GM23338 (cell line): ENCODE measurements at regions not wholly inside any gene's neighbourhood (a gene's known extent, or its start where the extent isn't known, plus 50 kb on each side); places are given as distances from the start of the nearest gene placed in this dataset.

Source experiments
- ATAC-seq: fragments of 200-7000 bp; cut with Tn5 transposase; 3 replicates; pipeline ENCODE4 v1.9.1; 2020
- DNase-seq: peaks from one replicate; pipeline ENCODE4 v3.0.0-alpha.2; 2015; ENCODE audit warnings: low spot score
- H2AFZ ChIP-seq: fragments of 200-600 bp; sonication (generic); 2 replicates; pipeline ENCODE4 v1.8.0; 2016; ENCODE audit warnings: antibody characterized with exemption, mild to moderate bottlenecking, moderate library complexity
- H3F3A ChIP-seq: fragments of 200-600 bp; sonication (generic); replicated peaks from 2 replicates; pipeline ENCODE4 v1.8.0; 2017; ENCODE audit warnings: antibody characterized with exemption, mixed run types, low read depth
- H3K27ac ChIP-seq: fragments of 200-600 bp; sonication (generic); 2 replicates; pipeline ENCODE4 v1.6.1; 2016; ENCODE audit warnings: low read depth
- H3K27me3 ChIP-seq: fragments of 200-600 bp; sonication (generic); 2 replicates; pipeline ENCODE4 v1.8.0; 2016; ENCODE audit warnings: mild to moderate bottlenecking, mixed run types, moderate library complexity; ENCODE audit not compliant: insufficient read depth
- H3K36me3 ChIP-seq: fragments of 200-600 bp; sonication (generic); 2 replicates; pipeline ENCODE4 v1.8.0; 2016; ENCODE audit warnings: mild to moderate bottlenecking; ENCODE audit not compliant: insufficient read depth
- H3K4me1 ChIP-seq: fragments of 200-600 bp; sonication (generic); 2 replicates; pipeline ENCODE4 v1.8.0; 2016; ENCODE audit warnings: mild to moderate bottlenecking, moderate library complexity; ENCODE audit not compliant: insufficient read depth
- H3K4me2 ChIP-seq: fragments of 200-600 bp; sonication (generic); 2 replicates; pipeline ENCODE4 v1.7.1; 2017; ENCODE audit warnings: mixed run types
- H3K4me3 ChIP-seq: fragments of 200-600 bp; sonication (generic); 2 replicates; pipeline ENCODE4 v1.6.1; 2016; ENCODE audit warnings: mixed run types
- H3K79me2 ChIP-seq: fragments of 200-600 bp; sonication (generic); replicated peaks from 2 replicates; pipeline ENCODE4 v1.8.0; 2017; ENCODE audit warnings: mild to moderate bottlenecking; ENCODE audit not compliant: insufficient read depth
- H3K9me2 ChIP-seq: fragments of 200-600 bp; sonication (generic); 2 replicates; pipeline ENCODE4 v1.8.0; 2017; ENCODE audit not compliant: insufficient read depth
- H4K20me1 ChIP-seq: fragments of 200-600 bp; sonication (generic); replicated peaks from 2 replicates; pipeline ENCODE4 v1.8.0; 2017; ENCODE audit warnings: mild to moderate bottlenecking; ENCODE audit not compliant: insufficient read depth
- H3K27ac Mint-ChIP-seq: 2 replicates; pipeline ENCODE4 v1.8.0; 2020; ENCODE audit warnings: inconsistent platforms, mild to moderate bottlenecking, moderate library complexity, mixed read lengths
- H3K27me3 Mint-ChIP-seq: 3 replicates; pipeline ENCODE4 v1.8.0; 2022; ENCODE audit warnings: low read depth, mild to moderate bottlenecking, moderate library complexity, mixed read lengths, inconsistent platforms; ENCODE audit not compliant: insufficient read depth, poor library complexity
- H3K36me3 Mint-ChIP-seq: 3 replicates; pipeline ENCODE4 v1.8.0; 2021; ENCODE audit warnings: low read depth, mild to moderate bottlenecking, inconsistent platforms, moderate library complexity, mixed read lengths
- H3K4me1 Mint-ChIP-seq: 3 replicates; pipeline ENCODE4 v1.8.0; 2020; ENCODE audit warnings: mild to moderate bottlenecking, inconsistent platforms, mixed read lengths
- H3K4me3 Mint-ChIP-seq: 3 replicates; pipeline ENCODE4 v1.8.0; 2021; ENCODE audit warnings: moderate library complexity, mild to moderate bottlenecking, inconsistent platforms, mixed read lengths
- H3K9me3 Mint-ChIP-seq: 3 replicates; pipeline ENCODE4 v1.8.0; 2020; ENCODE audit warnings: moderate library complexity, mild to moderate bottlenecking, inconsistent platforms, mixed read lengths
- EZH2 ChIP-seq: fragments of 200-600 bp; sonication (generic); IDR thresholded peaks from one replicate; pipeline ENCODE4 v1.8.0; 2017; ENCODE audit warnings: antibody characterized with exemption, mild to moderate bottlenecking, low read depth; ENCODE audit not compliant: unreplicated experiment
- EZH2phosphoT487 ChIP-seq: fragments of 200-600 bp; sonication (generic); IDR thresholded peaks from one replicate; pipeline ENCODE4 v1.8.1; 2018; ENCODE audit warnings: antibody characterized with exemption; ENCODE audit not compliant: unreplicated experiment
- NANOG ChIP-seq: IDR thresholded peaks from 2 replicates; pipeline ENCODE4 v1.6.1; 2016; ENCODE audit warnings: antibody characterized with exemption, borderline replicate concordance
- POLR2AphosphoS5 ChIP-seq: IDR thresholded peaks from 2 replicates; pipeline ENCODE4 v1.6.1; 2016; ENCODE audit warnings: antibody characterized with exemption, low read depth
- STAT1 ChIP-seq: IDR thresholded peaks from one replicate; pipeline ENCODE4 v1.6.1; 2016; ENCODE audit warnings: antibody characterized with exemption; ENCODE audit not compliant: unreplicated experiment
- ZNF114 ChIP-seq: fragments of 250-450 bp; sonication (Bioruptor Pico); IDR thresholded peaks from 2 replicates; pipeline ENCODE4 v1.5.0; 2020; ENCODE audit warnings: mild to moderate bottlenecking, moderate library complexity
- ZNF331 ChIP-seq: fragments of 250-450 bp; sonication (Bioruptor Pico); IDR thresholded peaks from 2 replicates; pipeline ENCODE4 v1.5.0; 2020; ENCODE audit warnings: low read depth, mild to moderate bottlenecking, moderate library complexity
- TF ChIP-seq, protein P1 (sequence below): IDR thresholded peaks from one replicate; pipeline ENCODE4 v1.6.1; 2018; ENCODE audit warnings: antibody characterized with exemption; ENCODE audit not compliant: unreplicated experiment
- TF ChIP-seq, protein P2 (sequence below): IDR thresholded peaks from 2 replicates; pipeline ENCODE4 v1.6.1; 2016; ENCODE audit warnings: antibody characterized with exemption
- TF ChIP-seq, protein P3 (sequence below), 2 experiments: fragments of 200-600 bp in 1 of 2; sonication (generic) in 1 of 2; conservative IDR thresholded peaks; 2 replicates each; pipeline versions ENCODE4 v1.5.1 to v1.6.1; 2016 to 2017; ENCODE audit warnings: antibody characterized with exemption in 2 of 2, low read depth in 2 of 2, mild to moderate bottlenecking in 2 of 2, moderate library complexity in 1 of 2

DNA sequence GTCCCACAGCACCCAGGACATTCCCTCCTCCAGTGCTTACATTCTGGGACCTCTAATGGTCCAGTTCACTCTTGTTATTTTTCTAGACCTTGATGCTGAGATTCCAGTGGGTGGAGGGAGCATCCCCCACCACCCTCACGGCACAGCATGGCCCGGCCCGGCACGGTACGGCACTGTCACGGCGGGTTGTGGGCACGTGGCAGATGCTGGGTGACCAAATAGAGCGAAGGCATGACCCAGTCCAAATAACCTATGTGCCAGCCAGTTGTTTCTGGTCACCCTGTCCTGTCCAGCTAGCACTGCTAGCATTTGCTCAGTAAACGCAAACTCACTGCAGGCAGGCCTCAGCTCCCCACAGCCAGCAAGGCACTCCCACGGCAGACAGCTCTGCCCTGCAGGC is 204.7 kb downstream of the ENGASE start (continued):
- TF ChIP-seq EZH2 (no peak), NANOG (no peak), STAT1 (no peak), EZH2phosphoT487 (no peak)
- TF ChIP-seq, protein P1, sequence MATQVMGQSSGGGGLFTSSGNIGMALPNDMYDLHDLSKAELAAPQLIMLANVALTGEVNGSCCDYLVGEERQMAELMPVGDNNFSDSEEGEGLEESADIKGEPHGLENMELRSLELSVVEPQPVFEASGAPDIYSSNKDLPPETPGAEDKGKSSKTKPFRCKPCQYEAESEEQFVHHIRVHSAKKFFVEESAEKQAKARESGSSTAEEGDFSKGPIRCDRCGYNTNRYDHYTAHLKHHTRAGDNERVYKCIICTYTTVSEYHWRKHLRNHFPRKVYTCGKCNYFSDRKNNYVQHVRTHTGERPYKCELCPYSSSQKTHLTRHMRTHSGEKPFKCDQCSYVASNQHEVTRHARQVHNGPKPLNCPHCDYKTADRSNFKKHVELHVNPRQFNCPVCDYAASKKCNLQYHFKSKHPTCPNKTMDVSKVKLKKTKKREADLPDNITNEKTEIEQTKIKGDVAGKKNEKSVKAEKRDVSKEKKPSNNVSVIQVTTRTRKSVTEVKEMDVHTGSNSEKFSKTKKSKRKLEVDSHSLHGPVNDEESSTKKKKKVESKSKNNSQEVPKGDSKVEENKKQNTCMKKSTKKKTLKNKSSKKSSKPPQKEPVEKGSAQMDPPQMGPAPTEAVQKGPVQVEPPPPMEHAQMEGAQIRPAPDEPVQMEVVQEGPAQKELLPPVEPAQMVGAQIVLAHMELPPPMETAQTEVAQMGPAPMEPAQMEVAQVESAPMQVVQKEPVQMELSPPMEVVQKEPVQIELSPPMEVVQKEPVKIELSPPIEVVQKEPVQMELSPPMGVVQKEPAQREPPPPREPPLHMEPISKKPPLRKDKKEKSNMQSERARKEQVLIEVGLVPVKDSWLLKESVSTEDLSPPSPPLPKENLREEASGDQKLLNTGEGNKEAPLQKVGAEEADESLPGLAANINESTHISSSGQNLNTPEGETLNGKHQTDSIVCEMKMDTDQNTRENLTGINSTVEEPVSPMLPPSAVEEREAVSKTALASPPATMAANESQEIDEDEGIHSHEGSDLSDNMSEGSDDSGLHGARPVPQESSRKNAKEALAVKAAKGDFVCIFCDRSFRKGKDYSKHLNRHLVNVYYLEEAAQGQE = no peak

DNA sequence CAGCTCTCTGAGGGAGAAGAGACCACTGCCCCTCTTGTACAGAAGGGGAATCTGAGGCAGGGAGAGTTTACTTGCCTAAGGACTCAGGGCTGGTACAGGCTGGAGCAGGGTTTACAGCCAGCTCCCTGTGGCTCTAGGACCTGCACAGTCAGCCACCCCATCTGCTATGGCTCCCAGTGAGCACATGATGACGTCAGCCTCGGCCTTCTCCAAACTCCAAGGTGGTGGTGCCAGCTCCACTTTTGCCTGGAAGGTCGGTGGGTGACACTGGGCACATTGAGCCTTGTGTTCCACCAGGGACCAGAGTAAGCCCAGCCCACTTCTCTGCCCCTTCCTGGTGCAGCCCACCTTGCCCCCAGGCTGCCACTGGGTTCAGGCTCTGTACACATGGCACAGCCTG is 202.2 kb downstream of the ENGASE start:
- no peak overlapping the region for H3K4me2 ChIP-seq
- Mint-ChIP-seq H3K27ac (no peak overlapping the region), H3K4me3 (no peak overlapping the region), H3K4me1 (peaks cover 21% of the 10 kb centered on the region), H3K9me3 (no peaks in the 10 kb centered on the region), H3K27me3 (peaks cover 20% of the 10 kb centered on the region), H3K36me3 (no peaks in the 10 kb centered on the region)
- H2AFZ ChIP-seq = no peak overlapping the region
- no peak for DNase-seq
- no peaks in the 10 kb centered on the region for H3K79me2 ChIP-seq
- H3K27ac ChIP-seq = no peak overlapping the region
- ATAC-seq = no peak
- no peak overlapping the region for H3K4me3 ChIP-seq
- H3K9me2 ChIP-seq = no peaks in the 10 kb centered on the region
- H3K36me3 ChIP-seq = no peaks in the 10 kb centered on the region
- TF ChIP-seq, protein P2, sequence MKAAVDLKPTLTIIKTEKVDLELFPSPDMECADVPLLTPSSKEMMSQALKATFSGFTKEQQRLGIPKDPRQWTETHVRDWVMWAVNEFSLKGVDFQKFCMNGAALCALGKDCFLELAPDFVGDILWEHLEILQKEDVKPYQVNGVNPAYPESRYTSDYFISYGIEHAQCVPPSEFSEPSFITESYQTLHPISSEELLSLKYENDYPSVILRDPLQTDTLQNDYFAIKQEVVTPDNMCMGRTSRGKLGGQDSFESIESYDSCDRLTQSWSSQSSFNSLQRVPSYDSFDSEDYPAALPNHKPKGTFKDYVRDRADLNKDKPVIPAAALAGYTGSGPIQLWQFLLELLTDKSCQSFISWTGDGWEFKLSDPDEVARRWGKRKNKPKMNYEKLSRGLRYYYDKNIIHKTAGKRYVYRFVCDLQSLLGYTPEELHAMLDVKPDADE = no peak
- TF ChIP-seq ZNF114 (CRISPR knock-in tag) = no peak
- TF ChIP-seq, protein P3, sequence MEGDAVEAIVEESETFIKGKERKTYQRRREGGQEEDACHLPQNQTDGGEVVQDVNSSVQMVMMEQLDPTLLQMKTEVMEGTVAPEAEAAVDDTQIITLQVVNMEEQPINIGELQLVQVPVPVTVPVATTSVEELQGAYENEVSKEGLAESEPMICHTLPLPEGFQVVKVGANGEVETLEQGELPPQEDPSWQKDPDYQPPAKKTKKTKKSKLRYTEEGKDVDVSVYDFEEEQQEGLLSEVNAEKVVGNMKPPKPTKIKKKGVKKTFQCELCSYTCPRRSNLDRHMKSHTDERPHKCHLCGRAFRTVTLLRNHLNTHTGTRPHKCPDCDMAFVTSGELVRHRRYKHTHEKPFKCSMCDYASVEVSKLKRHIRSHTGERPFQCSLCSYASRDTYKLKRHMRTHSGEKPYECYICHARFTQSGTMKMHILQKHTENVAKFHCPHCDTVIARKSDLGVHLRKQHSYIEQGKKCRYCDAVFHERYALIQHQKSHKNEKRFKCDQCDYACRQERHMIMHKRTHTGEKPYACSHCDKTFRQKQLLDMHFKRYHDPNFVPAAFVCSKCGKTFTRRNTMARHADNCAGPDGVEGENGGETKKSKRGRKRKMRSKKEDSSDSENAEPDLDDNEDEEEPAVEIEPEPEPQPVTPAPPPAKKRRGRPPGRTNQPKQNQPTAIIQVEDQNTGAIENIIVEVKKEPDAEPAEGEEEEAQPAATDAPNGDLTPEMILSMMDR (conservative IDR thresholded peaks at IDR 0.05; ENCODE audit: low read depth in 2 of 2) = no peak
- H3K4me1 ChIP-seq = no peaks in the 10 kb centered on the region
- no peaks in the 10 kb centered on the region for H4K20me1 ChIP-seq
- H3F3A ChIP-seq = no peaks in the 10 kb centered on the region
- H3K27me3 ChIP-seq = no peaks in the 10 kb centered on the region

DNA sequence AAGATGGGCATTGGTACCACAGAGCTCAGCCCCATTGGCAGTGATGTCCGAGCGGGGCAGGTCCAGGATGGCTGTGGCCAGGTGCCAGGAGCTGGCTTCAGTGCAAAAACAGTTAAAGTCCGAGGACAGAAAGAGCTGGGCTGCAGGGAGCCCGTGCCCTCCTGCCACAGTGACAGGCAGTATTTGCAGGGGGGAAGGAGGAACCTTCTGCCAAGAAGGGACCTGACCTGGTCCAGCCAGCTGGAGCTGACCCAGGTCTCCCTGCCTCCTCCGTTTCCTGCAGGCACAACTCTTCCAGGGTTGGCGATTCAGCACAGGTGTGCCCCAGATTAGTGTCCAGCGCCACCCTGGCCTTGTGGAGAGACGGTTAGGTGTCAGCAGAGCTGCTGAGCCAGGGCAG is 199.0 kb downstream of the ENGASE start:
- ATAC-seq (no peak), DNase-seq (no peak)
- Histone ChIP-seq H3K79me2 (no peaks in the 10 kb centered on the region), H2AFZ (no peak overlapping the region), H3K27me3 (no peaks in the 10 kb centered on the region), H3K27ac (no peak overlapping the region), H3K4me1 (peaks cover 15% of the 10 kb centered on the region; the same call in 1 of the 2 replicates), H4K20me1 (no peaks in the 10 kb centered on the region), H3K36me3 (no peaks in the 10 kb centered on the region), H3F3A (no peaks in the 10 kb centered on the region), H3K9me2 (no peaks in the 10 kb centered on the region), H3K4me3 (no peak overlapping the region), H3K4me2 (no peak overlapping the region)
- peaks cover 46% of the 10 kb centered on the region for H3K4me1 Mint-ChIP-seq
- H3K27ac Mint-ChIP-seq = no peak overlapping the region
- H3K36me3 Mint-ChIP-seq = no peaks in the 10 kb centered on the region
- peaks cover 27% of the 10 kb centered on the region for H3K27me3 Mint-ChIP-seq
- no peaks in the 10 kb centered on the region for H3K9me3 Mint-ChIP-seq
- H3K4me3 Mint-ChIP-seq = no peak overlapping the region
- TF ChIP-seq NANOG (no peak), STAT1 (no peak), ZNF331 (no peak), POLR2AphosphoS5 (no peak)
- TF ChIP-seq, protein P2 = no peak
- TF ChIP-seq, protein P1 = no peak
